ENCODE measurements at regions not wholly inside any gene's neighbourhood (a gene's known extent, or its start where the extent isn't known, plus 50 kb on each side); places are given as distances from the start of the nearest gene placed in this dataset.
A peak's percentile ranks its signal among the peaks of the same experiment; 100 is the strongest.
"Not testable (repeated sequence)": the region's sequence is repeated elsewhere in the genome, so short reads cannot be mapped to it uniquely, and the experiment has no call there.

DNA sequence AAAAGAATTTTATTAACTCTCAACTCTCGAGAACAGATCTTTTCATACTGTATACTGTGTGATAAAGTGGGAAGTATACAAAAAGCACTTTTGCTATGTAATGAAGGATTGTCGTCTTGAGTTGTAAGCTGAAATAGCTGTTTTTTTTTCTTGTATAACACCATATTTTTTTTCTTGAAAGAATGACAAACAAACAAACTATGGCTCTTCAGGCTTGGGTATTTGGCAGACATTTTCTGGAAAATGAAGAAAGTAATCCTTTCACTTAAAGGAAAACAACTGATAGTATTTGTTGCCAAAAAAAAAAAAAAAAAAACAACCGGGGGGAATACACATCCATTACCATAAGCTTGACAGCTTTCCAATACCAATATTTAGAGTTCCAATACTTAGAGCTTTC lies 230.4 kb downstream of the ICOS start:
- no peak for DNase-seq (ENCODE audit: extremely low read depth in 1 of 11, low read depth in 9 of 11, low spot score in 4 of 11)

DNA sequence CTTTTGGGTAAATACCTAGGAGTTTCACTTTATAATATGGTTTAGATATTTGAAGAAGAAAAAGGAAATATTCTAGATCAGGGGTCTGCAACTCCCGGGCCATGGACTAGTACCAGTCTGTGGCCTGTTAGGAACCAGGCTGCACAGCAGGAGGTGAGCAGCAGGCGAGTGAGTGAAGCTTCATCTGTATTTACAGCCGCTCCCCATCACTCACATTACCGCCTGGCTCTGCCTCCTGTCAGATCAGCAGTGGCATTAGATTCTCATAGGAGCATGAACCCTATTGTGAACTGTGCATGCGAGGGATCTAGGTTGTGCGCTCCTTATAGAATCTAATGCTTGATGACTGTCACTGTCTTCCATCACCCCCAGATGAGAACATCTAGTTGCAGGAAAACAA lies 231.1 kb downstream of the ICOS start:
- DNase-seq (ENCODE audit: extremely low read depth in 1 of 11, low read depth in 9 of 11, low spot score in 4 of 11) = not testable (repeated sequence)

DNA sequence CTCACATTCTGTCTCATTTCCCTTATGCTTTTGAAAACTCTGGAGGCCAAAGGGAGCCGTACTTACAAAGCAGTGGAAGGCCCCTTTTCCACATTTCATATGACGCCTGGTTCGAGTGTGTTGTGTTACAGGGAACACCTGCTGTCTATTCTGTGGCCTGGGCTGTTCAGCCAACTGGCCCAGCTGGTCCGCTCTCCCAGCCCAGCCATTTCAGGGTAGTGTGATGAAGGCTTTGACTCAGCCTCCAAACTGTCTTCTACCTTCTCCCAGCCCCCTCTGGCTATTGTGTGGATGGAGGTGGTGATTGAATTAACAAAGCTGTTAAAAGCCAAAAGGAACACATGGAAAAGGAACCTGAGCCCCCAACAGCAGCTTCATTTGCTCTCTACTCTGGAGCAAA lies 233.8 kb downstream of the ICOS start:
- DNase-seq (ENCODE audit: extremely low read depth in 1 of 11, low read depth in 9 of 11, low spot score in 4 of 11) = no peak

DNA sequence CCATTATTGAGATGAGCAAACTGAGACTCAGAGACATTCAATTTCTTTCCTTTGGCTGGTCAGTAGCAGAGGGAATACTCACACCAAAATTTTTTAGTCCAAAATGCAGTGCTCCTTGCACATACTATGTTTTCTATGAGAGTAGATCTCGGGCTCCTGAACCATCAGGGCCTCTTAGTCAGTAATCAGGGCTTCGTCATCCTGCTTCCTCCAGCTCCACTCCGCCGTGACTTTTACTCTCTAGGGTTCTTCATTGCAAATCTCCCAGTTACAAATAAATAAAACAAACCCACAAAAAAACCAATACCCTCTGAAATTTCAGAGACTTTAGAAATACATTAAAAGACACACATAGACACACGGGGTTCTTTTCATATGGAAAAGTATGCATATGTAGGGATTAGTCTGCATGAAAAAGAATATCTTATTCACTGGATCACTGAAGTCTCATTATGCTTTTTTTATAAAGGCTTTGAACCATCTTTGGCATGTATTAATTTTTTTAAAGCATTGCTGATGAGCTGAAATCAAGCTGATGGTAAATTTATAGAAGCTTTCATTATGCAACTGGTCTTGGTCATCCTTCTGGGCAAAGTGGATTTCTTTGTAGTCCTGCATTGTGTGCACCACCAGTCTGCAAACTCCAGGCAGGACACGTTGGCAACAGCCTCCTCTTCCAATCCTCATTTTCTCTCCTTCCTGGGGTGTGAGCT lies 235.0 kb downstream of the ICOS start:
- no peak for DNase-seq (ENCODE audit: extremely low read depth in 1 of 11, low read depth in 9 of 11, low spot score in 4 of 11)

DNA sequence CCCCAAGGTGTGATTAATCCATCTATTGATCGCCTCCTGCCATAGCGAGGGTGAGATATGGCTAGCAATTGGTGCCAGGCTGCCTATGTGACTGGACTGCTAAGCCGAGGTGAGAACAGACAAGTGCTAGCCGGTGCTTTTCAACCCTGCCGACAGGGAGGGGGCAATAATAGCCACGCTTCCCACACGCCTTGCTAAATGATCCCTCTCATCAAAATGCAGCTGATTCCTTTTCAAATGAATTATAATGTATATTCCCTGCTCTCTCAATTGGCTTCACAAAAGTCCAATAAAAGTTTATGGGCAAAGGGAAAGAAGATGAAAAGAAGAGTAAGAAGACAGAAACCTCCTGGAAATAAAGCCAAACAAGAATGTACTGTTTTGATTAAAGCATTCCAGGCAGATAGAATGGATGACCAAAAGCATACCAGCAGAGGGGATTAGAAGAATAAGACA lies 235.6 kb downstream of the ICOS start:
- no peak for DNase-seq (ENCODE audit: extremely low read depth in 1 of 11, low read depth in 9 of 11, low spot score in 4 of 11)

DNA sequence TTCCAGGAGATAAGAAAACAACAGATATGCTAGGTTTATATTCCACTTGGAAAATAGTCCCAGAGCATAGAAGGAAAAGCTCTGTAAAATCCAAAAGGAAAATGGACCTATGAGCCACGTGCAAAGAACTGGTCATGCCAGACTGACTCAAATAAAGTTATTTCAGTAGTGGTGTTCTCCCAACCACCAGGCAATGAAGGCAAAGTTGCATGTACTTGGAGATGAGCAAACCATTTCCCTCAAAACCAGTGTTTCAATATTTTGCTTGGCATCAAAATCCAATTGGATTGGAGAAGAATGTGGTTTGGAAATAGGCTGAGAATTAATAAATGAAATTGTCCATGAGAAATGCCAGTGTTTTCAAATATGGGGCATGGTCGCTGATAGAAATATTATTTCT lies 237.5 kb downstream of the ICOS start:
- DNase-seq (ENCODE audit: extremely low read depth in 1 of 11, low read depth in 9 of 11, low spot score in 4 of 11) = no peak

DNA sequence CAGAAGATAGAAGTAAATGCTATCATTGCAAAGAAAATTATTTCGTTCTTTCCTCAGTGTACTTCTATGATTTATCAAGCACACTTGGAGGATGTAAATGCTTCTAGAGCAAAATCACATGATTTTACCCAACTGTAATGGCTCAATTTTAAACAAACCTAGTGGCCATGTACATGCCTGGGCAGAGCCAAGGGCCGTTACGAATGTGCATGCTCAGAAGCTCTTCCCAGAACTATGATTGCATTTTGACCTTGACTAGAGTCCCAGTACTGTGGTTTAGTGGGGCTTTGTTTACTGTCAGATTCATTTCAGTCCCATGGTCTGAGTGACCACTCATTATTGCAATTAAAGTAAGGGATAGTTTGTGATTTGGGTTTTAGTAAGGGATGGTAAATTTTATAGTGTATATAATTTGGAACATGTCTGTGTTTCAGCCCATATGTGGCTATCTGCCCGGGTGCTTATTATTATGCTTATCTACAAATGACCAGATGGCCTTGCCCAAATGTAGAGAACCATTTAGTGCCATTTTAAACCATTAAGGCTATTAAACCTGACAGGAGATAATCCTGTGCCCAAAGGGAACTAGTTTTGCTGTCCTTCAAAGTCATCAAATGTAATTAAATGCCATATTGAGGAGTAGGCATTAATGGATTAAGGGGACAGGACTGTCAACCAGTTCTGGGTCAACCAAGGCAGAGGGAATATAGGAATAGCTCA lies 239.1 kb downstream of the ICOS start:
- no peak for DNase-seq (ENCODE audit: extremely low read depth in 1 of 11, low read depth in 9 of 11, low spot score in 4 of 11)

DNA sequence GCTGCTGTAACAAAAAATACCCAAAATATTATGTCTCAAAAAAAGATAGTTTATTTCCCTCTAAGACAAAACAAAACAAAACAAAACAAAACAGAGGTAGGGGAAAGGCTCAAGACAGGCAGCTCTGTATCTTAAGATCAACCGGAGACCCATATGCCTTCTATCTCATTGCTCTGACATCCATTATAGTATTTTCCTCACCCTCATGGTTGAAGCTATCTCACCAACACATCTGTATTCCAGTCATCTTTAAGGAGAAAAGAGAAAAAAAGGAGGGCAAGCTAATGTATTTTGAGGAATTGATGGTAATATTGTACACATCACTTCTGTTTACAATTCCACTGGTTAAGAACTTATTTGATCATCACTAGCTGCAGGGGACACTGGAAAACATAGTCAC lies 239.7 kb downstream of the ICOS start:
- no peak for DNase-seq (ENCODE audit: extremely low read depth in 1 of 11, low read depth in 9 of 11, low spot score in 4 of 11)

DNA sequence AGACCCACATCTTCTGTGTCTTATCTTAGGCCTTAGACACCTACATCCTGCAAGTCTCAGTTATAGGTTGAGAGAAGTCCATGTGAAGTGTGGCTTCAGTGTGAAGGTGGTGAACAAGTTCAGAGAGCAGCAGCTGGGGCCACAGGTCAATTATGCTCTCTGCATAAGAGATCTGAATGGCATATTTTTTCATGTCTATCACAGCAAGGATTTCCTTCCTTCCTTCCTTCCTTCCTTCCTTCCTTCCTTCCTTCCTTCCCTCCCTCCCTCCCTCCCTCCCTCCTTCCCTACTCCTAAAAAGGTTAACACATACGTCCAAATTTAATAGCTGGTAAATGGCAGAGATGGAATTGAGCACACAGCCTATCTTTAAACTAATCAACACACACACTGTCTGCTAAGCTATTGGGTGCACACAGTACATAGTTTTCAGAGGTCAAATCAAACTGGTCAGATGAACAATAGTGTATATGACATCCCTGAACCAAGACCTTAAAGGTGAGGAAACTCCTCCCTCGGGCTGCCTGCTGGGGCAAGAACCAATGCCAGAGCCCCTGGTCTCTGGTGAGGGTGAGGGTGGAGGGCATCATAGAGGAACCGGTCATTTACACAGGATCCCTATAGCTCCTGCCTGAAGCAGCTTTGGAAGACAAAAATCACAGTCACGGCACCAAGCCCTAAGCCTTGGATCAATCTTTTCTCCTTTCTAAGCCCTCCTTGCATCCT lies 240.9 kb downstream of the ICOS start:
- DNase-seq (ENCODE audit: extremely low read depth in 1 of 11, low read depth in 9 of 11, low spot score in 4 of 11) = no peak

DNA sequence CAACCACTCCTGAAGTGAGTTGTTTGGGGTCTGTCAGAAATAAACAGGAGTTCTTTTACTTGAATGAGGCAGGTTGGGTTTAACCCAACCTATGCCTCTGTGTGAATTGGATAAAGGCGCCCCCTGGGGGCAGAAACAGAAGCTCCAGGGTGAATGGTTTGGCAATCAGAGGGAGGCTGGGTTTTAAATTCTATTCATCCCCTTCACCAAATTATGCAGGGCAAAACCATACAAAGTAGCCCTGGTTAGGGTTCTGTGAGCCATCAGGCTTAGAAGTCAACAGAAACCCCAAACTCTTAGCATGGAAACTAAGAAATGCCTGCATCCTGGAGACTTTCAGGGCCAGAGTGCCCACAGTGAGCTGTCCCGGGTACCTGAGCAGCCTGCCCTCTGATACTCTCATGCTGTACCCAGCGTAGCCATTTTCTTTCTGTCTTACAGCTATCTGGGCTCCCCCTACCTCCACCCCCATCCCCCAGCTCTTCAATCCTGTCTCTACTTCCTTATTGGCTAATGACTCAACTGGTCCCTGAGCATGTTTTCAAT lies 241.5 kb downstream of the ICOS start:
- no peak for DNase-seq (ENCODE audit: extremely low read depth in 1 of 11, low read depth in 9 of 11, low spot score in 4 of 11)

DNA sequence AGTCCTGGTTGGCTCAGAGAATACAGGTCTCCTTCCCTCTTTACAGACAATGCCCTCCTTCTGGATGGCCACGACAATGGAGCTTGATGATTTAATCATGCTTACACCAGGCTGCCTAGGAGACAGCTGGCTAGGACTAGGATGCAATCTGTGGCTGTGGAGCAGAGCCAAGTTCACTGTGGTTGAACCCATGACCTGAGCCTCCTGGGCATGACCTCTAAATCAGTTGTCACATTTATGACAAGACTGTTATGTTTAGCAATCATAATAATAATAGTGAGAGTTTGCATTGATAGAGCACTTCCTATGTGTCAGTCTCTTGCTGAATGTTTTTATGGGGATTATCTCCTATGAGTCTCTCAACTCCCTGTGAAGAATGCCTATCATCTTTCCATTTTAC lies 244.1 kb downstream of the ICOS start:
- no peak for DNase-seq (ENCODE audit: extremely low read depth in 1 of 11, low read depth in 9 of 11, low spot score in 4 of 11)

DNA sequence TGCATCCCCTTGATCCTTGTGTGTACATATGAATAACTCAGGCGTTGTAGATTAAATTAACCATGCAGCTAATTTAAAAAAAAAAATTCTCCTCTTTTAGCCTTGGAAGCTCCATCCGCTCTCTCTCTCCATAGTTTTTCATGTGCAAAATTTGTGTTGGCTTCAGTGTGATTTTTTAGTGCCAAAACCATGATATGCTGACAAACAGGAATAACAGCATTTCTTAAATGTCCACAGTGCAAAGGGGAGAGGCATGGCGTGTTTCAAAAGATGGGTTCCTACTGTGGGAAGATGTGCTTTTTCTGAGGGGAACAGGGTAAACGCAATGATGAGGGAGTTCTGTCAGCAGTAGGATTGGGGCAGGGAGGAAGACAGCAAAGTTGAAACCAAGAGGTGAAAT lies 247.0 kb downstream of the ICOS start:
- no peak for DNase-seq (ENCODE audit: extremely low read depth in 1 of 11, low read depth in 9 of 11, low spot score in 4 of 11)

DNA sequence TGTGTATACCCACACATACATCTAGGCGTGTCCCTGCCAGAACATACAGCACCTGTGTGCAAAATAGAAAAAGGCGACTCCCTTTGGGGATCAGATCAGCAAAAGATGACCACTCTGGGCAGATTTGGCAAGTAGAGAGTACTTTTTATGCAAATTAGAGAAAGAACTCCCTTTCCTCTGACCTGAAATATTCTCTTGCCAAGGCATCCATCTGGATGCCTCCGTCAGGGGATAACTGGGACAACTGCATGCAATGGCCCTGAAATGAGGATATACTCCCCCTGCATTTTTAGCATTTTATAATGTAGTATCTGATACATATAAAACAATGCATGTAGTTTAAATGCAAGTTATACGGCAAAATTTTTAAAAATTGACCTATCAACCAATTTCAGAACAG lies 247.7 kb downstream of the ICOS start:
- no peak for DNase-seq (ENCODE audit: extremely low read depth in 1 of 11, low read depth in 9 of 11, low spot score in 4 of 11)

DNA sequence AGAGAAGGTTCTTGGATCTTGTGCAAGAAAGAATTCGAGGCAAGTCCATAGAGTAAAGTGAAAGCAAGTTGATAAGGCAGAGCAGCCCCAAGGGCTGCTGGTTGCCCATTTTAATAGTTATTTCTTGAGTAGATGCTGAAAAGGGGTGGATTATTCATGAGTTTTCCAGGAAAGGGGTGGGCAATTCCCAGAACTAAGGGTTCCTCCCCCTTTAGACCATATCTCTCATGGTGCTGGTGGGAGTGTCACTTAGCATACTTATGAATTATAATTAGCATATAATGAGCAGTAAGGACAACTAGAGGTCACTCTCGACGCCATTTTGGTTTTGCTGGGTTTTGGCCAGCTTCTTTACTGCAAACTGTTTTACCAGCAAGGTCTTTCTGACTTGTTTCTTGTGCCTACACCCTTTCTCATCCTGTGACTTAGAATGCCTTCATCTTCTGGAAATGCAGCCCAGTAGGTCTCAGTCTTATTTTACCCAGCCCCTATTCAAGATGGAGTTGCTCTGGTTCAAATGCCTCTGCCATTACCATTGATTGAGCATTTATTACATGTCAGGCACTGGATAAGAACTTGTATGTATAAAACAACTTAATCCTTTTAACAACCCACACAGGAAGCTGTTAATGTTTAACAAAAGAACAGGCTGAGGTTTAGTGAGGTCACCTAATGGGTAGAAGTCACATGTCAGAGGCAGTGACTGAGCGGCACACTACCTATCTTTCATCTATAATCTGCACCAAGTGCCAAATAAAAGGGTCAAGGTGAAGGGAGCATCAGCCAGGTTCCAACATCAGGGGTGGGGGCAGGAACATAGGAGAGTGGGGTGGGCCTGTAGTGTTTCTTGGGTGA lies 250.9 kb downstream of the ICOS start:
- peak in 2 of 11 donors; percentile 43 to 69 for DNase-seq (ENCODE audit: extremely low read depth in 1 of 11, low read depth in 9 of 11, low spot score in 4 of 11)

DNA sequence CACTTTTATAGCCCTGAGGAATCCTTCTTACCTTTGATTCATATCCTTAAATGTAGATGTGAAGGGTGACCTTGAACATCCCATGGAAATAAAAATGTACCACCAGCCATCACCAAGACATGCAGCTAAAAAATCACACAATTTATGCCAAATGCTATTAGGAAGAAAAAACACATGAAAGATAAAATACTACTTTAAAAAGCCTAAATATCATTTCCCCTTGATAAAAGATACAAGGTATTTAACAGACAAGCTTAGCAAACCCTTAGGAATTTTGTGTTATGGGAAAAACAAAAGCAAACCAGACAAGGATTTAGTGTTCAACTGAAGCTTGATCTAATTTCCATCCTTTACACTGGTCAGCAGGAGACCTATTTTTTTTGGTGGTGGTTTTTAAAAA lies 255.0 kb downstream of the ICOS start:
- DNase-seq (ENCODE audit: extremely low read depth in 1 of 11, low read depth in 9 of 11, low spot score in 4 of 11) = no peak

DNA sequence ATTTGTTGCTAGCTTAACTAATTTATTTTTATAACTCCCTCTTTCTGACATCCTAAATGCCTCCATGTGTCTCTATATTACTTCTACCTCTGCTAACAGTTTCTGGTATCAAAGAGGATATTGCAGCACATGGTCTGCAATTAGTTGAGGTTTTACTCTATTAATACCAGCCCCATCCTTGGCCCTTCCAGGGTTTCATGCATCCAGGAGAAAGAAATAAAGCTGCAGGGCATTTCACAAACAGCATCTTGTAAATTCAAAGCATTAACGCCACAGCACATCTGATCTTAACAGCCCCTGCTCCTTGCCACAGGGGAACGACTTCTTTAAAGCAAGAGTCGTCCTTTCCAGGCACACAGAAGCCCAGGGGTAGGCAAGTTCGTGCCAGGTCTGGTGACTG lies 258.9 kb downstream of the ICOS start:
- DNase-seq (ENCODE audit: extremely low read depth in 1 of 11, low read depth in 9 of 11, low spot score in 4 of 11) = no peak

DNA sequence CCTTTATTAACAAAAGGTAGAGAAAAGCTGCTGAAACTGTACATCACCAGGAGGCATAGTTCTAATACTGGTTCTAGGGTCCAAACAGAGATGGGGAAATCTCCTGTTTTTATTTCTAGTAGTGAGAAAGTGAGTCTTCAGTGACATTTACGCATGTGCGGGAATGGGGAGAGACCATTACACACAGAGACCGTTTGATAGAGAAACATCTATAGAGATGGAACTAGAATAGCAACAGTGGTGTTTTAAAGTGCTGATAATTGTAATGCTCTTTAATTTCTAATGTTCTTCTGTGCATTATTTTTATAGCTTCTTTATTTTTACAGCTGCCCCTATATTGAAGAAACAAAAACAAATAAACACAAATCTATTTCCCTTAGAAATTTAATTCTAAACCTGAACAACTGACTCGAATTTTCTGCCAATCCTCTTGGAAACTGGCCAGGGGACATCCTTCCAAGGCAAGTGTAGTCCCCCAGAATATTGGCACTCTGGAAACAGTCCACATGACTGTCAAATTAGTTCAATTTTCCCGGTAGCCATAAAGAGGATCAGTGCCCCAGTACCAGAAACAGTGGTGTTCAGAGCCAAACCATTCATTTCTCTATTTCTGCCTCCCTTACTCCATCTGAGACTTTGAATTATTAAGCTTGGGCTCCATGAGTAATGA lies 260.9 kb downstream of the ICOS start:
- no peak for DNase-seq (ENCODE audit: extremely low read depth in 1 of 11, low read depth in 9 of 11, low spot score in 4 of 11)

DNA sequence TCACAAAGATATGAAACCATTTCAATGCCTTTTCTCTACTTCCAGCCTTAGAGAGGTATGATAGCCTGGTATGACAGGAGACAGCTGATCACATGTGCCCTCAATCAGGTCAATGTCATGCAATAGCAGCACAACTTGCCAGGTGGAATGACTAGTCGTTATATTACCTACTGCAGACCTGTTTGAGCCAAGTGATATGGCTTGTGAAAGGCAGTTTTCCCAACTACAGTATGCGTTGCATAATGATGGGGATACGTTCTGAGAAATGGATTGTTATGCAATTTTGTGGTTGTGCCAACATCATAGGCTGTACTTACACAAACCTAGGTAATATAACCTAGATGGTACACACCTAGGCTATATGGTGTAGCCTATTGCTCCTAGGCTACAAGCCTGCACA lies 262.8 kb downstream of the ICOS start:
- no peak for DNase-seq (ENCODE audit: extremely low read depth in 1 of 11, low read depth in 9 of 11, low spot score in 4 of 11)

DNA sequence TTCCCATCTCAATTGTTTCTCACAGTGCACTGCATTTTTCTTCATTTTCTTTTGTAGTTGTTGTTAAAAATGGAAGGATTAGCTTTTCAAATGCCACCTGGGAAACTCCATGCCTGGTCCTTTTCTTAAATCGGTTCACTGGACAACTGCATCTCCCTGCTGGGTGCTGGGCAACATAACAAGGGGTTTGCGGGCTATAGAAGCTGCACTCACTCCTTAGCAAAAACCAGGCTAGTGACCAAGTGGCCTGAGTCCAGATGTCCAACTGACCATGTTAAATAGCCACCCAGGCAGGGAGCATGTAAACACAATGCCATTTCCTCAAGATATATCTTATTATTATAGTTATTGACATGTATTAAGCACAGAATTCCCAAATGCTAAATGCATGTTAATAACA lies 264.9 kb downstream of the ICOS start:
- no peak for DNase-seq (ENCODE audit: extremely low read depth in 1 of 11, low read depth in 9 of 11, low spot score in 4 of 11)

All from renal cortex interstitium (tissue), 11 donors.